ENCODE measurements at regions not wholly inside any gene's neighbourhood (a gene's known extent, or its start where the extent isn't known, plus 50 kb on each side); places are given as distances from the start of the nearest gene placed in this dataset.

- H3K4me3 ChIP-seq = no peak overlapping the region
- H3K36me3 ChIP-seq = no peaks in the 10 kb centered on the region
- peaks cover 0 to 9% of the 10 kb centered on the region in 2 donors for H3K9me3 ChIP-seq
- no peaks in the 10 kb centered on the region for H3K4me1 ChIP-seq
- H3K27me3 ChIP-seq = no peaks in the 10 kb centered on the region
- TF ChIP-seq CTCF (IDR thresholded peaks at IDR 0.05) (no peak), POLR2AphosphoS5 (IDR thresholded peaks at IDR 0.05) (no peak), POLR2A (IDR thresholded peaks at IDR 0.05) (no peak)
- no peak overlapping the region for H3K27ac ChIP-seq
- no peak for DNase-seq (ENCODE audit: low spot score in 2 of 2)
- intact Hi-C loops (cut with DNase I; ENCODE audit: low total_unique reads) = no loop called here
These were observed 220.7 kb upstream of the IL12B start for GRCh38 chr5:159550951-159551350.

GRCh38 chr5:159552751-159553150 is 222.5 kb upstream of the IL12B start:
- Histone ChIP-seq H3K4me3 (no peak overlapping the region), H3K27me3 (no peaks in the 10 kb centered on the region), H3K36me3 (no peaks in the 10 kb centered on the region), H3K4me1 (no peaks in the 10 kb centered on the region), H3K27ac (no peak overlapping the region), H3K9me3 (peaks cover 0 to under 1% of the 10 kb centered on the region in 2 donors)
- TF ChIP-seq POLR2AphosphoS5 (IDR thresholded peaks at IDR 0.05) = no peak
- no peak for TF ChIP-seq POLR2A (IDR thresholded peaks at IDR 0.05)
- TF ChIP-seq CTCF (IDR thresholded peaks at IDR 0.05) = no peak
- DNase-seq (ENCODE audit: low spot score in 2 of 2) = no peak
- intact Hi-C loops (cut with DNase I; ENCODE audit: low total_unique reads) = no loop called here

- Histone ChIP-seq H3K4me3 (no peak overlapping the region), H3K27me3 (no peaks in the 10 kb centered on the region), H3K9me3 (no peaks in the 10 kb centered on the region), H3K4me1 (no peaks in the 10 kb centered on the region), H3K36me3 (no peaks in the 10 kb centered on the region), H3K27ac (no peak overlapping the region)
- intact Hi-C loops (cut with DNase I; ENCODE audit: low total_unique reads) = no loop called here
- DNase-seq (ENCODE audit: low spot score in 2 of 2) = no peak
- TF ChIP-seq POLR2A (IDR thresholded peaks at IDR 0.05) = no peak
- TF ChIP-seq POLR2AphosphoS5 (IDR thresholded peaks at IDR 0.05) = no peak
- no peak for TF ChIP-seq CTCF (IDR thresholded peaks at IDR 0.05)
These were observed 223.5 kb upstream of the IL12B start for GRCh38 chr5:159553792-159554191.

- no peaks in the 10 kb centered on the region for H3K9me3 ChIP-seq
- no peaks in the 10 kb centered on the region for H3K27me3 ChIP-seq
- TF ChIP-seq POLR2A (IDR thresholded peaks at IDR 0.05) = no peak
- DNase-seq (ENCODE audit: low spot score in 2 of 2) = no peak
- intact Hi-C loops (cut with DNase I; ENCODE audit: low total_unique reads) = no loop called here
- no peak overlapping the region for H3K27ac ChIP-seq
- H3K36me3 ChIP-seq = no peaks in the 10 kb centered on the region
- H3K4me1 ChIP-seq = no peaks in the 10 kb centered on the region
- H3K4me3 ChIP-seq = no peak overlapping the region
These were observed 224.8 kb upstream of the IL12B start for GRCh38 chr5:159555084-159555483.

- H3K4me3 ChIP-seq = no peak overlapping the region
- H3K27me3 ChIP-seq = no peaks in the 10 kb centered on the region
- H3K36me3 ChIP-seq = no peaks in the 10 kb centered on the region
- no peak for DNase-seq (ENCODE audit: low spot score in 2 of 2)
- no peak overlapping the region for H3K27ac ChIP-seq
- H3K9me3 ChIP-seq = no peaks in the 10 kb centered on the region
- TF ChIP-seq POLR2AphosphoS5 (IDR thresholded peaks at IDR 0.05) (no peak), CTCF (IDR thresholded peaks at IDR 0.05) (no peak), POLR2A (IDR thresholded peaks at IDR 0.05) (no peak)
- intact Hi-C loops (cut with DNase I; ENCODE audit: low total_unique reads) = no loop called here
- no peaks in the 10 kb centered on the region for H3K4me1 ChIP-seq
These were observed 229.1 kb upstream of the IL12B start for GRCh38 chr5:159559337-159559736.

GRCh38 chr5:159560088-159560487 is 229.8 kb upstream of the IL12B start:
- no peak for DNase-seq (ENCODE audit: low spot score in 2 of 2)
- Histone ChIP-seq H3K9me3 (no peaks in the 10 kb centered on the region), H3K4me1 (no peaks in the 10 kb centered on the region), H3K27me3 (no peaks in the 10 kb centered on the region), H3K27ac (no peak overlapping the region), H3K4me3 (no peak overlapping the region), H3K36me3 (no peaks in the 10 kb centered on the region)
- TF ChIP-seq CTCF (IDR thresholded peaks at IDR 0.05) = no peak
- no peak for TF ChIP-seq POLR2A (IDR thresholded peaks at IDR 0.05)
- TF ChIP-seq POLR2AphosphoS5 (IDR thresholded peaks at IDR 0.05) = no peak
- intact Hi-C loops (cut with DNase I; ENCODE audit: low total_unique reads) = no loop called here

Measured in breast epithelium (tissue), 4 donors.